GM23248 (cell line): ENCODE measurements at regions not wholly inside any gene's neighbourhood (a gene's known extent, or its start where the extent isn't known, plus 50 kb on each side); places are given as distances from the start of the nearest gene placed in this dataset.

Experiments
- EZH2 ChIP-seq: fragments of 200-600 bp; sonication (generic); IDR thresholded peaks from 2 replicates; pipeline ENCODE4 v1.6.1; 2018; ENCODE audit warnings: antibody characterized with exemption, mild to moderate bottlenecking; ENCODE audit not compliant: insufficient read depth, poor library complexity, severe bottlenecking
- EZH2phosphoT487 ChIP-seq: fragments of 200-600 bp; sonication (generic); IDR thresholded peaks from 2 replicates; pipeline ENCODE4 v1.6.1; 2018; ENCODE audit warnings: antibody characterized with exemption, moderate library complexity, mild to moderate bottlenecking, low read depth; ENCODE audit not compliant: insufficient read depth

DNA sequence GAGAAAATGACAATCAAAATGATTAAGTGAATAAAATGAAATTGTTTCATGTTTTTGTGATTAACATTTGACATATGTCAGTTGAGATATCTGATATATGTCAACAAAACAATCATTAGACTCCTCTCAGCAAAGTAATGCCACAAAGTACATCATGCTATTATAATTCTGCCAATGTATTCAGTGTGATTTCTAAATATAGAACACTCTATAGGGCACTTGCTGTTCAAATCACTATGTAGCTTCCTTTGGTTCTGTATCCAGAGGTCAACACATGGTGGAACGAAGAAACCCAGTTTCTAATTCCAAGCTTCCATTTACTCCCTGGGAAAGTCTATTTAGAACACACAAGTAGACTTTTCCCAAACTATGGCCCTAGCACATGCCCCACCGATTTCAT lies 227.5 kb upstream of the FAM83B start:
- TF ChIP-seq EZH2 (no peak), EZH2phosphoT487 (no peak)
